ENCODE measurements at regions not wholly inside any gene's neighbourhood (a gene's known extent, or its start where the extent isn't known, plus 50 kb on each side); places are given as distances from the start of the nearest gene placed in this dataset.
A peak's percentile ranks its signal among the peaks of the same experiment; 100 is the strongest.

DNA sequence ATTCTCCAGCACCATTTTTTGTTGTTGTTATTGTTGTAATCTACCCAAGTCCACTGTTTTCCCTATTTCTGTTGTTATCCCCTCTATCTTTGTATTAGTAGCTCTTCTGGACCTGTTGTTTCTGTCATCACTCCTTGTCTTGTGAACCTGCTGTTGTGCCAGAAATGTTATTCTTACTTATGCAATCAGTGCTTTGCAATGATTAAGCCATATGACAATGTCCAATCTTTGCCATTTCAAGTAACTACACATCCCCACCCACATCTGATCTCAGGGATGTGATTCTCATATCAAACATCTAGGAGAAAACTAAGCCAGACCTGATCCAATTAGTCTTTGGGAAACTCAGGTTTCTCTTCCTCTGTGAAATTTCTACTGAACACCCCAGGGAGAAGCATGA is 472.6 kb upstream of the KLHL1 start:
- ChIA-PET POLR2A (no interaction called here), CTCF (interaction anchor here (1.5 kb wide), 1 partner anchor 10 kb away, joined by 4 read pairs; no protein-coding TSS in a partner anchor)
- TF ChIP-seq, protein P1, sequence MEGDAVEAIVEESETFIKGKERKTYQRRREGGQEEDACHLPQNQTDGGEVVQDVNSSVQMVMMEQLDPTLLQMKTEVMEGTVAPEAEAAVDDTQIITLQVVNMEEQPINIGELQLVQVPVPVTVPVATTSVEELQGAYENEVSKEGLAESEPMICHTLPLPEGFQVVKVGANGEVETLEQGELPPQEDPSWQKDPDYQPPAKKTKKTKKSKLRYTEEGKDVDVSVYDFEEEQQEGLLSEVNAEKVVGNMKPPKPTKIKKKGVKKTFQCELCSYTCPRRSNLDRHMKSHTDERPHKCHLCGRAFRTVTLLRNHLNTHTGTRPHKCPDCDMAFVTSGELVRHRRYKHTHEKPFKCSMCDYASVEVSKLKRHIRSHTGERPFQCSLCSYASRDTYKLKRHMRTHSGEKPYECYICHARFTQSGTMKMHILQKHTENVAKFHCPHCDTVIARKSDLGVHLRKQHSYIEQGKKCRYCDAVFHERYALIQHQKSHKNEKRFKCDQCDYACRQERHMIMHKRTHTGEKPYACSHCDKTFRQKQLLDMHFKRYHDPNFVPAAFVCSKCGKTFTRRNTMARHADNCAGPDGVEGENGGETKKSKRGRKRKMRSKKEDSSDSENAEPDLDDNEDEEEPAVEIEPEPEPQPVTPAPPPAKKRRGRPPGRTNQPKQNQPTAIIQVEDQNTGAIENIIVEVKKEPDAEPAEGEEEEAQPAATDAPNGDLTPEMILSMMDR (IDR thresholded peaks at IDR 0.05; ENCODE audit: control extremely low read depth, extremely low read depth, low read depth, missing control alignments): no peak
- DNase-seq (ENCODE audit: extremely low spot score): no peak

DNA sequence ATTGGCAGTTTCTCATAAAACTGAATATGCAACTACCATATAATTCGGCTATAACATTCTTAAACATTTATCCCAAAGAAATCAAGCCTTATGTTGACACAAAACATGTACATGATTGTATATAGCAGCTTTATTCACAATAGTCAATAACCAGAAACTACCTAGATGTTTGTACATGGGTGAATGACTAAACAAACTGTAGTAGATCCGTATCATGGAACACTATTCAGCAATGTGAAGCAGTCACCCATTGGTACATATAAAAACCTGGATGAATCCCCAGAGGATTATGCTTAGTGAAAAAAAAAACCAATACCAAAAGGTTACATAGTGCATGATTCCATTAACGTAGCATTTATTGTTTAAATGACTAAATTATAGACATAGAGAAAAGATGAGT is 471.7 kb upstream of the KLHL1 start:
- ChIA-PET CTCF (no interaction called here), POLR2A (no interaction called here)
- DNase-seq (ENCODE audit: extremely low spot score): no peak
- TF ChIP-seq, protein P1 (IDR thresholded peaks at IDR 0.05; ENCODE audit: control extremely low read depth, extremely low read depth, low read depth, missing control alignments): no peak

DNA sequence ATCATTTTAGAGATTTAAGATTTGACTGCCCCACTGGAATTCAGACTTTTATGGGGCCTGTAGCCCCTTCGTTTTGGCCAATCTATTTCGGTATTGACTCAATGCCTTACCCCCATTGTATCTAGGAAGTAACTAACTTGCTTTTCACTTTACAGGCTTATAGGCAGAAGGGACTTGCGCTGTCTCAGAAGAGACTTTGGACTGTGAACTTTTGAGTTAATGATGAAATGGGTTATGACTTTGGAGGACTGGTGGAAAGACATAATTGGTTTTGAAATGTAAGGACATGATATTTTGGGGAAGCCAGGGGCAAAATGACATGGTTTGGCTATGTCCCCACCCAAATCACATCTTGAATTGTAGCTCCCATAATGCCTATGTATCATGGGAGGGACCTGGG is 463.0 kb upstream of the KLHL1 start:
- POLR2A ChIA-PET: no interaction called here

DNA sequence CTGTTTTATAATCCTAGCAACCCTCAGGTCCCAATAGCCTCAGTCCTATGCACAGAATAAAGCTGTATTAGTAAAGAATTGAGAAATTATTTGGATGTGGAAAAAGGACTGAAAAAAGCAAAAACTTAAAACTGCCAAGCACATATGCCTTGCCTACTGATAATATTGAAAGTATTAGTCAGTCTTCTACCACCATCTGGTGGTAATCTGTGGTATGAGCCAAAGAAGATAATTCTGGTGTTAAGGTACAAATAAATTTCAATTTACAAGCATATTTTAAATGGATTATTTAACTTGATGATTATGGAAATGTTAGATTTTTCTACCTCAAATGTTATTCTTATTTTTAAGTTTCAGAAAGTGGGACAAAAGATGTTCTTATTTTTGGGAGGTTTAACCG is 460.3 kb upstream of the KLHL1 start:
- CTCF ChIA-PET: interaction anchor here (0.9 kb wide), 1 partner anchor 29 kb away, joined by 3 read pairs; no protein-coding TSS in a partner anchor
- POLR2A ChIA-PET: no interaction called here
- TF ChIP-seq, protein P1 (IDR thresholded peaks at IDR 0.05; ENCODE audit: control extremely low read depth, extremely low read depth, low read depth, missing control alignments): peak; percentile 59
- peak; percentile 30 for DNase-seq (ENCODE audit: extremely low spot score)

More for the DNA sequence above, 463.0 kb upstream of the KLHL1 start:
- TF ChIP-seq, protein P1 (IDR thresholded peaks at IDR 0.05; ENCODE audit: control extremely low read depth, extremely low read depth, low read depth, missing control alignments): no peak
- CTCF ChIA-PET: interaction anchor here (1.0 to 1.2 kb wide), 2 partner anchors 14 to 19 kb away, joined by 3 read pairs; no protein-coding TSS in a partner anchor
- DNase-seq (ENCODE audit: extremely low spot score): no peak

DNA sequence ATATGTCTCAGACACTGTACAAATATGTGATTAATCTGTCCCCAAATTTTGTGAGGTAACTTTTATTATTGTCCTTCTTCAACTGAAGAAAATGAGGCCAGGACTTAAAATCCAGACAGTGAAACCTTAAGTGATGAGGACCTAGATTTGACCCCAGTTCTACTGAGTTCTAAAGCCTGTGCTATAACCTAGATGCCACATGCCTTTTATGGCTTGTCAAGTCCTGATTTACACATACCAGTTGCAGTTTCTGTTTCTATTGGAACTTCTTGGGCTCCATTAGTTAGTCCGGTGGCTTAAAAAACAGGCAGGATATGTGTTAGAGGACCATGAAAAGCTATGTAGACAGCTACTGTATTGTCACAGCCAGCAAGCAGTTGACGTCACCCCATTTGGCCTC is 436.5 kb upstream of the KLHL1 start:
- ChIA-PET CTCF (interaction anchor here (1.3 kb wide), 1 partner anchor 16 kb away, joined by 3 read pairs; no protein-coding TSS in a partner anchor), POLR2A (no interaction called here)
- TF ChIP-seq, protein P1 (IDR thresholded peaks at IDR 0.05; ENCODE audit: control extremely low read depth, extremely low read depth, low read depth, missing control alignments): no peak
- no peak for DNase-seq (ENCODE audit: extremely low spot score)

DNA sequence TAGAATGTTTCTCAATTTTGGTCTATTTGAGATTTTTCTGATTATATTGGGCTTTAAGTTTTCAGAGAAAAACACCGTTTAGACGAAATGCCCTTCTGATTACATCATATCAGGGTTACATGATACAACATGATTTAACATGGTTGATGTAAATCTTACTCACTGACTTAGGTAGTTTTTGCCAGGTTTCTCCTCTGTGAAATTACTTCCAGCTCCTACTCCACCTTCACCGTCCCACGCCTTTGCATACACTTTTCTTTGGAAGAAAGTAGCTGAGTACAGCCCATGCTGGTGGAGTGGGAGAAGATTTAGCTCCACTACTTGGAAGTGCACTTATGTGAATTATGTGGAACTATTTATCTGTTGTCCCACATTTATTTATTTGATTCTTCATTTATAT is 433.2 kb upstream of the KLHL1 start:
- no peak for DNase-seq (ENCODE audit: extremely low spot score)
- ChIA-PET POLR2A (no interaction called here), CTCF (interaction anchor here (0.9 to 1.0 kb wide), 2 partner anchors 10 to 13 kb away, joined by 3 read pairs; no protein-coding TSS in a partner anchor)
- TF ChIP-seq, protein P1 (IDR thresholded peaks at IDR 0.05; ENCODE audit: control extremely low read depth, extremely low read depth, low read depth, missing control alignments): no peak

Measured in GM10248 (cell line).